Esophagus muscularis mucosa (tissue), 4 donors: ENCODE measurements at regions not wholly inside any gene's neighbourhood (a gene's known extent, or its start where the extent isn't known, plus 50 kb on each side); places are given as distances from the start of the nearest gene placed in this dataset.

ENCODE experiments used
- EP300 ChIP-seq: sonication (generic); formaldehyde crosslinking; IDR thresholded peaks from one replicate; pipeline ENCODE4 v1.6.1; 2017; ENCODE audit warnings: antibody characterized with exemption
- POLR2A ChIP-seq: fragments of 450-650 bp; IDR thresholded peaks from one replicate; pipeline ENCODE4 v1.6.1; 2017; ENCODE audit warnings: antibody characterized with exemption, moderate library complexity, mild to moderate bottlenecking, low read depth
- POLR2AphosphoS5 ChIP-seq, 2 donors: sonication (generic); formaldehyde crosslinking; IDR thresholded peaks; one replicate each; pipeline ENCODE4 v1.6.1; 2017; ENCODE audit warnings: antibody characterized with exemption in 2 of 2
- TF ChIP-seq, protein P1 (sequence below), 3 experiments: fragments of 200-600 bp in 2 of 3; fragments of 450-650 bp in 1 of 3; sonication (generic) in 2 of 3; IDR thresholded peaks; one replicate each; pipeline ENCODE4 v1.5.1; 2017 to 2019; ENCODE audit warnings: antibody characterized with exemption in 3 of 3, mild to moderate bottlenecking in 2 of 3, moderate library complexity in 1 of 3

DNA sequence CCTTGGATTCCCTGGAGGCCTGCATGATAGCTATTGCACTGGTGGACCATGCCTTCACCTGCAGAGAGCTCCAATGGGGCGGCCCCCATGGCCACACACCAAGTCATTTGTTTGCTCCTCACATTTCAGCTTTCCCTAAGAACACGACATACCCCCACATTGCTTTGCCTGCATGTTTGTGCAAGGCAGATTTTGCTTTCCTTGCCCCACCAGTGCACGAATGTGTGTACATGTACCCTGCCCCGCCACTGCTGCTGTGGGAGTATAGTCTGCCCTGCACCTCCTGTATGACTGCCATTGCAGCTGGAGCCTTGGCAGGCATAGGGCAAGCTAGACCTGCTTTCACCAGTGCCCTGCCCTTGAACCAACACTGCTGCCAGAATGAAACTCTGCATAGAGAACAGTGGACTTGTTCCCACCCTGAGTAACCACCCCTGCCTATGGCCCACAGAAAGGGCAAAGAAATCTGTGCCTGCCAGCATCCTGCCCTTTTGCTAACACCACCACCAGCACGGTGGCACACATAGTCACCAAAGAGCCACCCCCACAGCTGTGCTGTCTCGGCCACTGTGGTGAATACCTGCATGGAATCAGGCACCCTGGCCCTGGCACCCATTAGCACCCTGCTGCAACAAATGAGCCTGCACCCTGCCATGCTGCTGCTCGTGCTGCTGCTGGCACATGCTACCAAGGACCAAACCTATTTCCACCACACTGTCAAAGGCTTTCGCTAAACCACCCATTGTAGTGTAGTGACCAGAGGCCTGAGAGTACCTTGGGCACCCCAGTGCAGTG, 661.7 kb upstream of the FAM241A start:
- TF ChIP-seq, protein P1, sequence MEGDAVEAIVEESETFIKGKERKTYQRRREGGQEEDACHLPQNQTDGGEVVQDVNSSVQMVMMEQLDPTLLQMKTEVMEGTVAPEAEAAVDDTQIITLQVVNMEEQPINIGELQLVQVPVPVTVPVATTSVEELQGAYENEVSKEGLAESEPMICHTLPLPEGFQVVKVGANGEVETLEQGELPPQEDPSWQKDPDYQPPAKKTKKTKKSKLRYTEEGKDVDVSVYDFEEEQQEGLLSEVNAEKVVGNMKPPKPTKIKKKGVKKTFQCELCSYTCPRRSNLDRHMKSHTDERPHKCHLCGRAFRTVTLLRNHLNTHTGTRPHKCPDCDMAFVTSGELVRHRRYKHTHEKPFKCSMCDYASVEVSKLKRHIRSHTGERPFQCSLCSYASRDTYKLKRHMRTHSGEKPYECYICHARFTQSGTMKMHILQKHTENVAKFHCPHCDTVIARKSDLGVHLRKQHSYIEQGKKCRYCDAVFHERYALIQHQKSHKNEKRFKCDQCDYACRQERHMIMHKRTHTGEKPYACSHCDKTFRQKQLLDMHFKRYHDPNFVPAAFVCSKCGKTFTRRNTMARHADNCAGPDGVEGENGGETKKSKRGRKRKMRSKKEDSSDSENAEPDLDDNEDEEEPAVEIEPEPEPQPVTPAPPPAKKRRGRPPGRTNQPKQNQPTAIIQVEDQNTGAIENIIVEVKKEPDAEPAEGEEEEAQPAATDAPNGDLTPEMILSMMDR (IDR thresholded peaks at IDR 0.05), result no peak
- no peak for TF ChIP-seq POLR2AphosphoS5 (IDR thresholded peaks at IDR 0.05)
- no peak for TF ChIP-seq EP300
- no peak for TF ChIP-seq POLR2A
